ENCODE measurements at regions not wholly inside any gene's neighbourhood (a gene's known extent, or its start where the extent isn't known, plus 50 kb on each side); places are given as distances from the start of the nearest gene placed in this dataset.

GRCh38 chr10:27451054-27451453 lies 53.0 kb upstream of the RAB18 start:
- FAIRE-seq, result no peak

DNA sequence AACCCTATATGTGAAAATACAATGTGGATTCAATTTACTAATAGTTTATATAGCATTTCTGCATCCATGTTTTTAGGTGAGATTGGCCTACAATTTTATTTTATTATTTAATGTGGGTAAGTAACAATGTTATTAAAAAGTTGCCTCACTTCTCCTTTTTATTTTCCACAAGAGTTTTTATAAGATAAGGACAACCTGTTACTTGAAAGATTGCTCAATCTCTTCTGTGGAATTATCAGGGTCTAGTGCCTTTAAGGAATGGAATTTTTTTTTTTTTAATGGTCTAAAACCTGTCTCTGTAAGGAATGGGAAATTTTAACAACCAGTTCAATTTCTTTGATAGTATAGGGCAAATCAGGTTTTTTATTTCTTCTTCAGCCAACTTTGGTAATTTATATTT lies 53.9 kb upstream of the RAB18 start:
- no peak for FAIRE-seq

- FAIRE-seq, result no peak
Measured at GRCh38 chr10:27449571-27449970, 54.5 kb upstream of the RAB18 start.

DNA sequence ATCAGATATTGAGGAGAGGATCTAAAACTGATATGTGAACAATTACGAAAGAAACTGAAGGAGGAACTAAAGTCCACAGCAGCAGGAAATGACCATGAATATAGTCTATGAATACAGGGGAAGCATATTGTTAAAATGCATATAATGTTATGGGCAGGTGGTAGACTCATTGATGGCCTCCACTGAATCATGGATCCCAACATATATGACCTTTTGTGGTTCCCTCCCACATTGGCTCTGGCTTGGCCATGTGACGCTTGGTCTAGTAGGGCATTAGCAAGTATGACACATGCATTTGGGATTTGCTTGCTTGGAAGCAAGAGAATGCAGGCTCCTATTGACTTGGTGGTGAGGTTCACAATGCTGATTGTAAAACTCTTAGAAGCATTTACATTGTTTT lies 55.2 kb upstream of the RAB18 start:
- FAIRE-seq, result no peak

- FAIRE-seq, result no peak
Measured at GRCh38 chr10:27447540-27447939, 56.6 kb upstream of the RAB18 start.

- peak; percentile 66 for FAIRE-seq
Measured at GRCh38 chr10:27446091-27446918, 57.8 kb upstream of the RAB18 start.

DNA sequence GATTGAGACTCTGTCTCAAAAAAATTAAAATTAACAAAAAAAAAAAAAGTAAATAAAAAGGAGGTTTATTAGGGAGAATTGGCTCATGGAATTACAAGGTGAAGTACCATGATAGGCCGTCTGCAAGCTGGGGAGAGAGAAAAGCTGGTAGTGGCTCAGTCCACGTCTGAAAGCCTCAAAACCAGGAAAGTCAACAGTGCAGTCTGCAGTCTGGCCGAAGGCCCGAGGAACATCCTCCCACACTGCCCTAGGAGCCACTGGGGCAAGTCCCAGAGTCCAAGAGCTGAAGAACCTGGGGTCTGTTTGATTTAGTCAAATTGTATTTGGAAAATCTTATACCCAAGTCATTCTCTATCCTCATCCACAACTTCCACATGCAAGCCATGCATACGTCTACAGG lies 59.0 kb upstream of the RAB18 start:
- no peak for FAIRE-seq

DNA sequence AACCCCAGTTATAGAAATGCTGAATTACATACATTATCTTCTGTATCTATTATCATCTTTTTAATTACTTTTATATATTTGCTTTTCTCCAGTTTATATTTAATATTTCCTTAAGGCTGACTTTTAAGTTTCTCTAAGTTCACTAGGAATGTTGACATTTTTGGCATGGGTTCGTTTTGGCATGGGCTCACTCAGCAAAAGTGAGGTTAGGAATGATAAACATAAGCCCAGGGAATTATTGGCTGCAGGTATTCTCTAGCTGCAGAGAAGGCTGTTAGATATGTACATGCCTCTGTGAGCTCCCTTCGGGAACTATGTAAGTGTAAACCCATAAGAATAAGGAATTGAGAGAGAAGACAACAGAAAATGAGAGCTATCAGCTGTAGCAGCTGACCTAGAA lies 63.6 kb upstream of the RAB18 start:
- no peak for FAIRE-seq

DNA sequence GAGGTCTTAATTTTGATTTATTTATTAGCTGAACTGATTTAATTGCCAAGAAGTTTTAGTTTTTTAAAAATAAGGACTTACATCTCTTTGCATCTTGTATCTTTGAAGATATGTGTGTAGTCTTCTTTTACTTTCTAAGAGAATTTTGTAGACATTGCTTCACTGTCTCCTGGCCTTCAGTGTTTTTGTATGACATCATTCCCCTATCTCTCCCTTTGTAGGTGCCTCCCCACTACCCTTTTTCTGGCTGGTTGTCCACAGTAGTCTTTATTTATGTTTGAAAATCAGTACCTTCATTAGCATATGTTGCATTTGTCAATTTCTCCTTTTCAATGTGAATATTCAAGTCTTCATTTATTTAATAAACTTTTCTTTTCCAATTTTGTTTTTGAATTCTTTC lies 64.1 kb upstream of the RAB18 start:
- FAIRE-seq, result no peak

- FAIRE-seq, result no peak
Measured at GRCh38 chr10:27439101-27439500, 65.0 kb upstream of the RAB18 start.

DNA sequence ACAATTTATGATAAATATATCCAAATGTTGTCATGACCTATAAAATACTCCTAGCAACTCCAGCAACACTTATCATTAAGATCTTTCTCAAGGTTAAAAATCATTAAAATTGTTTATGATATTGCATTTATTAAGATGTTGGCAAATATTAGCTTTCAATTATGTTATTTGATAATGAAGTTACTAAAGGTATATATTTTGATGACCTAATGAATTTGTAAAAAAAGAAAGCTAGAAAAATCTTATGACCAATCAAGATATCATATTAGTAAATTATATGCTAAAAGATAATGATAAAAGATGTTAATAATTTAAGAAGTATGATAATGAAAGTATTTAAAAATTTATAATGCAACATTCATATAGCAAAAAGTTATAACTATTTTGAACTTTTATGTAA lies 66.3 kb upstream of the RAB18 start:
- FAIRE-seq, result peak; percentile 88

DNA sequence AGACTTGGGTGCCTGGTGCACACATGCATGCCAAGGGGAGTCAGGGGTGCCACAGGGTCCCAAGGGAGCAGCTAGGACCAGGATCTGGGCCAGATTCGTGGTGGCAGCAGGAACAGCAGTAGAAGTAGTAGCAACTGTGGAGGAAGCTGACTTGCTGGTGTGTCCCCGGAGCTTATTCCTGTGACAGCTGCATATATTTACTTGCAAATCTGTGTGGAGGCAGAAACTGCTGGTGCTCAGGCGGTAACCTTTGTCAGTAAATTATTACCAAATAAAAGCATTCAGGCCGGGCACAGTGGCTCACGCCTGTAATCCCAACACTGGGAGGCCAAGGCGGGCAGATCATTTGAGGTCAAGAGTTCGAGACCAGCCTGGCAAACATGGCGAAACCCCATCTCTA lies 67.4 kb upstream of the RAB18 start:
- FAIRE-seq, result no peak

DNA sequence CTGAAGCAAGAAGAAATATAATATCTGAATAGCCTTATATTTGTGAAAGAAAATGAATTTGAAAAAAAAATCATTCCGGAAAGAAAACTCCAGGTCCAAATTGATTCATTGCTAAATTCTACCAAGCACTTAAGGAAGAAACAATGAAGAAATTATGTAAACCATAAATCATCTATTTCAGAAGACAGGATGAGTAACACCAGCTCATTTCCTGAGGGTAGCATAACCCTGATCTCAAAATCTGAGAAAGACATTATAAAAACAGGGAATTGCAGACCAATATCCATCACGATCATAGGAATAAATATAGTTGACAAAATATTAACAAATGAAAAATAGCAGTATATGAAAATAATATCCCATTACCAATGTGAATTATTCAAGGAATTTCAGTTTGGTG lies 70.1 kb upstream of the RAB18 start:
- FAIRE-seq, result peak; percentile 5

DNA sequence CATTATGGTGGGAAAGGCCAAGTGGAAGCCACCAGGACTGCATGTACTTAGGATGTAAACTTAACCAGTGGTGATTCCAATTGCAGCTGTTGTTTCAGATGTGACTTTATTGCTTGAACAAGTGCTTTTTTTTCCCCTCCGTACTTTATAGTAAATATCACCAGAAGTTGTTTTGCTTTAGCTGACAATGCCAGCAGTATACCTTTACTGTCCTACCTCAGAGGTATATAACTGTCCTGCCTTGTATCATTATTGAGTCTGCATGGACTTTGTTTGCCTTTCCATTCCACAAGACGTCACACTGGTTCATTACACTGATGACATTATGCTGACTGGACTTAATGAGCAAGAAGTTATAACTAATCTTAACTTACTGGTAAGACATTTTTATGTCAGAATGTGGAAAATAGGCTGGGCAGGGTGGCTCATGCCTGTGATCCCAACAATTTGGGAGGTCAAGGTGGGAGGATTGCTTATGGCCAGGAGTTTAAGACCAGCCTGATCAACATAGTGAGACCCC lies 77.1 kb upstream of the RAB18 start:
- FAIRE-seq, result no peak

- FAIRE-seq, result no peak
Measured at GRCh38 chr10:27413831-27414348, 90.2 kb upstream of the RAB18 start.

- FAIRE-seq, result no peak
Measured at GRCh38 chr10:27413387-27413786, 90.7 kb upstream of the RAB18 start.

- no peak for FAIRE-seq
Measured at GRCh38 chr10:27410153-27410552, 94.0 kb upstream of the RAB18 start.

GRCh38 chr10:27407271-27407670 lies 96.8 kb upstream of the RAB18 start:
- no peak for FAIRE-seq

- FAIRE-seq, result no peak
Measured at GRCh38 chr10:27399871-27400270, 104.2 kb upstream of the RAB18 start.

DNA sequence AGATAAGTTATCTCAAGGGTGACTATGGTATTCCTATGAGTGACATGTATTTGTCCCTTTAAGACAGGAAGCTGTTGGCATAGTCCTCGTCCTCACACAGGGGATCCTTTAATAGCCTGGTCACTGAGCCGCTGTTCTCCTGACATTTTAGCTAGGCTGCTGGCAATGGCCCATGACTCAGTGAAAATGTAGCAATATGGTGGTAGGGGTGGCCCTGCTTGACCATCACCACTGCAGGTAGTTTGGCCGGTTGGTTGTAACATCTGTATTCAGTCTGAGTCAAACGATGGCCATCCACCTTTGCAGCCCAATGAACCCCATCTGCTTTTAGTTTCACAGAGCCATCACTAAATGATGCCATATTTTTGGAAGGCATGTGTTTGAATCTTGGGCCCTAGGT lies 110.1 kb upstream of the RAB18 start:
- FAIRE-seq, result no peak

- no peak for FAIRE-seq
Measured at GRCh38 chr10:27392606-27393005, 111.5 kb upstream of the RAB18 start.

DNA sequence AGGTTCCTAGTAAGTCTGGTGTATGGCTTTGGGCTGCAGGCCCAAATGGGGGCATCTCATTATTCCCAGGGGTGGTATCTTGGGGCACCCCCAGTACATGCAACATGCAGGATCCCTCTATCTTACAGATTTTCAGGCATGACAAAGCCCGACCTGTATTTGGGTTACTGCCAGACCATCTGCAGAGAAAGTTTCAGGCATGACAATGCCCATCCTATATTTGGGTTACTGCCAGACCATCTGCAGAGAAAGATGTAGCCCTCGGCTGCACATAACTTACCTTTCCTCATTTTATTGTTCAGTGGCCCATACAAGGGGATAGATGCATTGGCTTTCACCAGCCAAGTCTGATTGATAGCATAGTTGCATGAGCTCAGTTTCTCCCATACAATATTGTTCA lies 112.2 kb upstream of the RAB18 start:
- no peak for FAIRE-seq

GRCh38 chr10:27391325-27391724 lies 112.8 kb upstream of the RAB18 start:
- no peak for FAIRE-seq

DNA sequence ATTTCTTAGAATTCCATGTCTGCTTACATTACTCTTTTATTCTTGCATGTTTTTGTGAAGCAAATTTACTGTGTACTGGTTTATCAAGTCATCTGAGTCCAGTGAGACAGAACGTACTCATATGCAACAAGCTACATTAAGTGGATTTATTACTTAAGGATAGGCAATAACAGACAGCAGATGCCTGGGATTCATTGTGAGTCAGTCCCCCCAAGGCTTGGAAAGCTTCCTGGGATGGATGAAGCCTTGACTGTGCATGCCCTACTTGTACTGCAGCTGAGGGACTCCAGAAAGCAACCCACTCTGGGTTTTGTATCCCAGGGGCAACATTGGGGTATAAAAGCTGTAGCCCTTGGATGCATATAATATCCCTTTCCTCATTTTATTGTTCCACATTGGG lies 113.4 kb upstream of the RAB18 start:
- FAIRE-seq, result no peak

Measured in colon (tissue), 2 donors.